A673 (cell line): ENCODE measurements at regions not wholly inside any gene's neighbourhood (a gene's known extent, or its start where the extent isn't known, plus 50 kb on each side); places are given as distances from the start of the nearest gene placed in this dataset.

Experiments used
- BruUV-seq: library from RNA; stranded (reverse); fragments of 400-500 nt; replicated peaks from 2 replicates; lab custom pipeline; 2021; lab: Mats Ljungman, UMichigan
- CTCF ChIA-PET: fragments of 300-600 bp; sonication (Branson Sonifier 250); formaldehyde crosslinking; loops from one replicate; lab custom pipeline; 2022; ENCODE audit warnings: antibody characterized with exemption; lab: Charles Lee
- POLR2A ChIA-PET: fragments of 300-600 bp; sonication (Branson Sonifier 250); formaldehyde crosslinking; loops from one replicate; lab custom pipeline; 2022; ENCODE audit warnings: antibody characterized with exemption; ENCODE audit not compliant: low non-redundant PET; lab: Charles Lee
- DNase-seq: peaks from one replicate; pipeline ENCODE4 v3.0.0-alpha.2; 2015; ENCODE audit warnings: low spot score
- H3K27ac ChIP-seq: fragments of 200-600 bp; sonication (generic); 2 replicates; pipeline ENCODE4 v1.5.1; 2016; ENCODE audit warnings: mixed run types, low read depth, mild to moderate bottlenecking, mixed read lengths, antibody characterized with exemption, low read length; ENCODE audit not compliant: poor library complexity, severe bottlenecking
- H3K27me3 ChIP-seq: fragments of 200-600 bp; sonication (generic); replicated peaks from 2 replicates; pipeline ENCODE4 v1.6.1; 2017; ENCODE audit warnings: mixed run types, low read depth, mild to moderate bottlenecking, mixed read lengths, antibody characterized with exemption, low read length; ENCODE audit not compliant: insufficient read depth, poor library complexity
- H3K36me3 ChIP-seq: fragments of 200-600 bp; sonication (generic); 2 replicates; pipeline ENCODE4 v1.6.1; 2016; ENCODE audit warnings: mixed run types, mild to moderate bottlenecking, mixed read lengths, antibody characterized with exemption, low read length; ENCODE audit not compliant: insufficient read depth, poor library complexity, severe bottlenecking
- H3K4me1 ChIP-seq: fragments of 200-600 bp; sonication (generic); 2 replicates; pipeline ENCODE4 v1.6.1; 2017; ENCODE audit warnings: mixed run types, mild to moderate bottlenecking, mixed read lengths, antibody characterized with exemption, low read length; ENCODE audit not compliant: insufficient read depth, poor library complexity, severe bottlenecking
- H3K4me3 ChIP-seq: fragments of 200-600 bp; sonication (generic); 2 replicates; pipeline ENCODE4 v1.5.1; 2016; ENCODE audit warnings: low read depth, mixed run types, mild to moderate bottlenecking, mixed read lengths, low read length; ENCODE audit not compliant: poor library complexity, severe bottlenecking
- H3K9me3 ChIP-seq: fragments of 200-600 bp; sonication (generic); 2 replicates; pipeline ENCODE4 v1.6.1; 2016; ENCODE audit warnings: mixed run types, low read depth, mild to moderate bottlenecking, mixed read lengths, antibody characterized with exemption, low read length; ENCODE audit not compliant: poor library complexity, severe bottlenecking
- EZH2 ChIP-seq: fragments of 200-600 bp; sonication (generic); IDR thresholded peaks from 2 replicates; pipeline ENCODE4 v1.6.1; 2017; ENCODE audit warnings: borderline replicate concordance, low read depth, mild to moderate bottlenecking, mixed read lengths, antibody characterized with exemption, low read length; ENCODE audit not compliant: poor library complexity, severe bottlenecking
- intact Hi-C: fragments of 100-400 bp; cut with micrococcal nuclease; formaldehyde crosslinking; loops from one replicate; pipeline ENCODE4 v1.10.0; 2022; ENCODE audit not compliant: unreplicated experiment
- TF ChIP-seq, protein P1 (sequence below): fragments of 300-800, 200-600 bp; sonication (generic); conservative IDR thresholded peaks from 2 replicates; pipeline ENCODE4 v1.5.1; 2017; ENCODE audit warnings: low read depth, mild to moderate bottlenecking, antibody characterized with exemption, low read length, moderate library complexity, mixed read lengths

DNA sequence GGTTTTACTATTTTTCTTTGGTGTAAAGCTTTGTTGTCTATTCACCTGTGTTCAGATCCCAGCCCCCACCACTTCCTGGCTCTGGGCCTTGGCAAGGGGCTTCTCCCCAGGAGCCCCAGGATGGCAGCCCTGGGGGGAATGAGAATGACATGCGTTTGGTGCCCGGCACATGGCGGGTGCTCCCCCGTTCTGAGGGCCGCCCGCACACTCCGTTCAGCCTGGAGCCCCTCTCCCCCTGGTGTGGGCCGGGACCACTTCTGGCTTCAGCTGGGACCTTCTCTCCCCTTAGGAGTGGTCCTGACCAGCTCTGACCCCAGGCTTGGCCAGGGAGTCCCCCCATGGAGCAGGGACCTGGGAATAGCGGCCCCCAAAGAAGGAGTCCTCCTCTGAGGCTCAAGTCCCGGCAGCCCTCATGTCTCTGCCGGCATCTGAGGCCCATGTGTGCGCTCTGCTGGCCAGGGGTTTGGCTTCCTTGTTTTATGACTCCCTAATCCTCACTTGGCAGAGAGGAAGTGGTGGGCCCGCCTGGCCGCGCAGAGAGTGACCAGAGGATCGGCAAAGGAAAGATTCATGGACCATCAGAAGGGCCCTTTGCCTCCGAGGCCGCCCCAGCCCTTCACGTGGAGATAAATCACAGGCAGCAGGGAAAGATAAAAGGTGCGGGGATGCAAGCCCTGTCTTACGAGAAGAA is 57.0 kb upstream of the LMX1B start:
- Histone ChIP-seq H3K4me1 (no peaks in the 10 kb centered on the region), H3K4me3 (no peak overlapping the region), H3K9me3 (no peaks in the 10 kb centered on the region), H3K36me3 (no peaks in the 10 kb centered on the region), H3K27me3 (peaks cover 27% of the 10 kb centered on the region), H3K27ac (no peak overlapping the region)
- no peak for DNase-seq
- ChIA-PET POLR2A (no interaction called here), CTCF (no interaction called here)
- no TSS peak for BruUV-seq
- intact Hi-C loops = loop anchor here (5.0 kb wide), 1 partner anchor 226 kb away; no protein-coding TSS in a partner anchor
- no peak for TF ChIP-seq EZH2
- TF ChIP-seq, protein P1, sequence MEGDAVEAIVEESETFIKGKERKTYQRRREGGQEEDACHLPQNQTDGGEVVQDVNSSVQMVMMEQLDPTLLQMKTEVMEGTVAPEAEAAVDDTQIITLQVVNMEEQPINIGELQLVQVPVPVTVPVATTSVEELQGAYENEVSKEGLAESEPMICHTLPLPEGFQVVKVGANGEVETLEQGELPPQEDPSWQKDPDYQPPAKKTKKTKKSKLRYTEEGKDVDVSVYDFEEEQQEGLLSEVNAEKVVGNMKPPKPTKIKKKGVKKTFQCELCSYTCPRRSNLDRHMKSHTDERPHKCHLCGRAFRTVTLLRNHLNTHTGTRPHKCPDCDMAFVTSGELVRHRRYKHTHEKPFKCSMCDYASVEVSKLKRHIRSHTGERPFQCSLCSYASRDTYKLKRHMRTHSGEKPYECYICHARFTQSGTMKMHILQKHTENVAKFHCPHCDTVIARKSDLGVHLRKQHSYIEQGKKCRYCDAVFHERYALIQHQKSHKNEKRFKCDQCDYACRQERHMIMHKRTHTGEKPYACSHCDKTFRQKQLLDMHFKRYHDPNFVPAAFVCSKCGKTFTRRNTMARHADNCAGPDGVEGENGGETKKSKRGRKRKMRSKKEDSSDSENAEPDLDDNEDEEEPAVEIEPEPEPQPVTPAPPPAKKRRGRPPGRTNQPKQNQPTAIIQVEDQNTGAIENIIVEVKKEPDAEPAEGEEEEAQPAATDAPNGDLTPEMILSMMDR = no peak

DNA sequence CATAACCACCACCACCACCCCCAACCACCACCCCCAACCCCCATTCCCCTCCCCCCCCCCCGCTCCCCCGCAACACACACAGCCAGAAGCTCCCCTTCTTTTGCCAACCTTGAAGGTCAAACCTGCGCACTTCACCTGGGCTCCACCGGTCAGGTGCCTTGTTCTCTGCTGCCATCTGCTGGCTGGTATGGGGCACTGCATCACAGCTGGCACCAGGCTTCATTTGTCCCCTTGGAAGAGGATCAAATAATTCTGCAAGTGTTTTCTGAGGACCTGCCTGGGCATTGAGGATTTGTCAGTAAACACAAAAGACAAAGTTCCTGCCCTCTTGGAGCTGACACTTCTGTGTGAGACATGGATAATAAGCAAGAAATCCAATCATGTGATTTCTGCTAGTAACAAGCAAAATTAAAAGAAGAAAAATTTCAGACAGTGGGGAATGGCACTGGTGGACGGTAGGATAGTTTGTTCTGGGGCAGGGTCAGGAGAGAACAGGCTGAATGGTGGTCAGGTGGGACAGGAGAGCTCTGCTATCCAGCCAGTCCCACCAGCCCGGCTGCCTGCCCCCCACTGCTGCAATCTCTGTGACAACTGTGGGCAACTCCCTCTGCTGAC is 55.6 kb upstream of the LMX1B start:
- POLR2A ChIA-PET = no interaction called here

DNA sequence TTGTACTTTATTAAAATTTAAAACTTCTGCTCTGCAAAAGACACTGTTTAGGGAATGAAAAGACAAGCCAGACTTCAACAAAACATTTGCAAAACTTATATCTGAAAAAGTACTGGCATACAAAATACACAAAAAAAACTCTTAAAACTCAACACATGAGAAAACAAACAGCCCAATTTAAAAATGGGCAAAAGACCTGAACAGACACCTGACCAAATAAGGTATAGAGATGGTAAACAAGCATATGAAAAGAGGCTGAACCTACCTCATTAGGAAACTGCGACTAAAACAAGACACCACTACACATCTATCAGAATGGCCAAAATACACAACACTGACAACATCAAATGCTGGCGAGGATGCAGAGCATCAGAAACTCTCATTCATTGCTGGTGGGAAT is 54.4 kb upstream of the LMX1B start:
- Histone ChIP-seq H3K4me3 (no peak overlapping the region), H3K9me3 (no peaks in the 10 kb centered on the region), H3K4me1 (no peaks in the 10 kb centered on the region), H3K27ac (no peak overlapping the region), H3K36me3 (no peaks in the 10 kb centered on the region), H3K27me3 (peaks cover 46% of the 10 kb centered on the region)
- DNase-seq = no peak
- ChIA-PET POLR2A (no interaction called here), CTCF (interaction anchor here (1.1 kb wide), 1 partner anchor 60 kb away, joined by 5 read pairs; no protein-coding TSS in a partner anchor)
- TF ChIP-seq EZH2 = no peak
- TF ChIP-seq, protein P1 = no peak
- intact Hi-C loops = loop anchor here (5.0 kb wide), 1 partner anchor 223 kb away; no protein-coding TSS in a partner anchor
- BruUV-seq = no TSS peak

More for the DNA sequence above, 55.6 kb upstream of the LMX1B start:
- Histone ChIP-seq H3K4me3 (no peak overlapping the region), H3K27me3 (peaks cover 42% of the 10 kb centered on the region), H3K4me1 (no peaks in the 10 kb centered on the region), H3K36me3 (no peaks in the 10 kb centered on the region), H3K27ac (no peak overlapping the region), H3K9me3 (no peaks in the 10 kb centered on the region)
- intact Hi-C loops = loop anchor here (1.0 to 5.0 kb wide), 2 partner anchors 57 to 224 kb away; no protein-coding TSS in a partner anchor
- no TSS peak for BruUV-seq
- TF ChIP-seq EZH2 = no peak
- TF ChIP-seq, protein P1 = peak; percentile 89
- CTCF ChIA-PET = interaction anchor here (0.6 to 1.3 kb wide), 3 partner anchors 26 to 59 kb away, joined by 4 to 6 read pairs (median 5); no protein-coding TSS in a partner anchor
- peak; percentile 46 for DNase-seq
